HEK293 (cell line): ENCODE measurements at regions not wholly inside any gene's neighbourhood (a gene's known extent, or its start where the extent isn't known, plus 50 kb on each side); places are given as distances from the start of the nearest gene placed in this dataset.

Source experiments
- CTCF ChIA-PET: fragments of 350-600 bp; formaldehyde crosslinking; extraction: SDS; loops from one replicate; lab custom pipeline; 2021; ENCODE audit warnings: antibody characterized with exemption; lab: Yijun Ruan, JAX
- POLR2A ChIA-PET: fragments of 300-600 bp; formaldehyde crosslinking; extraction: SDS; loops from one replicate; lab custom pipeline; 2020; ENCODE audit warnings: antibody characterized with exemption, inconsistent platforms; lab: Yijun Ruan, JAX
- H3K27ac ChIP-seq: fragments of 200-500 bp; sonication (Bioruptor generic); 2 replicates; pipeline ENCODE4 v1.5.1; 2014; ENCODE audit warnings: low read depth, low read length, control low read depth, inconsistent platforms; ENCODE audit errors: extremely low read depth
- H3K36me3 ChIP-seq, 2 experiments: fragments of 200-500 bp in 1 of 2; sonication (Bioruptor generic) in 1 of 2; 1 replicate in 1 of 2; 2 replicates in 1 of 2; pipeline ENCODE4 v1.5.1; 2014 to 2017; ENCODE audit warnings: inconsistent platforms in 2 of 2, low read length in 2 of 2; ENCODE audit not compliant: control insufficient read depth in 2 of 2, insufficient read depth in 1 of 2
- H3K4me1 ChIP-seq: fragments of 200-500 bp; sonication (Bioruptor generic); 2 replicates; pipeline ENCODE4 v1.5.1; 2014; ENCODE audit warnings: mild to moderate bottlenecking, low read length, inconsistent platforms; ENCODE audit not compliant: control insufficient read depth, insufficient read depth
- H3K4me3 ChIP-seq: 2 replicates; pipeline ENCODE4 v1.5.1; 2011; ENCODE audit warnings: low read depth, mild to moderate bottlenecking, control low read depth, low read length, moderate library complexity
- H3K9me3 ChIP-seq: fragments of 200-500 bp; sonication (Bioruptor generic); 2 replicates; pipeline ENCODE4 v1.5.1; 2014; ENCODE audit warnings: low read depth, low read length, inconsistent platforms; ENCODE audit not compliant: control insufficient read depth, insufficient read depth
- BCL11B ChIP-seq: fragments of 450-650 bp; formaldehyde crosslinking; IDR thresholded peaks from 2 replicates; pipeline ENCODE4 v1.5.1; 2016; ENCODE audit warnings: low read depth, missing biosample characterization, missing genetic modification characterization
- GLIS1 ChIP-seq: fragments of 450-650 bp; formaldehyde crosslinking; IDR thresholded peaks from 2 replicates; pipeline ENCODE4 v1.5.1; 2016; ENCODE audit warnings: missing biosample characterization, missing genetic modification characterization
- GLIS2 ChIP-seq: fragments of 450-650 bp; formaldehyde crosslinking; IDR thresholded peaks from 2 replicates; pipeline ENCODE4 v1.5.1; 2016; ENCODE audit warnings: missing biosample characterization, missing genetic modification characterization
- HOXA7 ChIP-seq: sonication (generic); formaldehyde crosslinking; IDR thresholded peaks from 2 replicates; pipeline ENCODE4 v1.8.1; 2022; ENCODE audit warnings: missing genetic modification reagents, borderline replicate concordance
- KLF10 ChIP-seq: fragments of 450-650 bp; IDR thresholded peaks from 2 replicates; pipeline ENCODE4 v1.5.1; 2018; ENCODE audit warnings: missing biosample characterization, mild to moderate bottlenecking, missing genetic modification characterization
- RBAK ChIP-seq: fragments of 450-650 bp; formaldehyde crosslinking; IDR thresholded peaks from 2 replicates; pipeline ENCODE4 v1.5.1; 2016; ENCODE audit warnings: missing biosample characterization, missing genetic modification characterization
- SALL2 ChIP-seq: fragments of 450-650 bp; formaldehyde crosslinking; IDR thresholded peaks from 2 replicates; pipeline ENCODE4 v1.5.0; 2017; ENCODE audit warnings: missing biosample characterization, mild to moderate bottlenecking, missing genetic modification characterization, borderline replicate concordance
- ZBTB20 ChIP-seq: fragments of 450-650 bp; formaldehyde crosslinking; IDR thresholded peaks from 2 replicates; pipeline ENCODE4 v1.5.1; 2016; ENCODE audit warnings: missing biosample characterization, missing genetic modification characterization
- ZBTB21 ChIP-seq: fragments of 450-650 bp; formaldehyde crosslinking; IDR thresholded peaks from 2 replicates; pipeline ENCODE4 v1.5.1; 2017; ENCODE audit warnings: missing biosample characterization, missing genetic modification characterization
- ZBTB49 ChIP-seq: fragments of 450-650 bp; formaldehyde crosslinking; IDR thresholded peaks from 2 replicates; pipeline ENCODE4 v1.5.1; 2016; ENCODE audit warnings: missing biosample characterization, missing genetic modification characterization, low read depth
- ZBTB6 ChIP-seq: fragments of 450-650 bp; formaldehyde crosslinking; IDR thresholded peaks from 2 replicates; pipeline ENCODE4 v1.5.1; 2017; ENCODE audit warnings: missing biosample characterization, missing genetic modification characterization
- ZBTB7A ChIP-seq: fragments of 450-650 bp; formaldehyde crosslinking; IDR thresholded peaks from 2 replicates; pipeline ENCODE4 v1.5.1; 2016; ENCODE audit warnings: low read depth, missing biosample characterization, missing genetic modification characterization
- ZBTB8A ChIP-seq: fragments of 450-650 bp; formaldehyde crosslinking; IDR thresholded peaks from 2 replicates; pipeline ENCODE4 v1.5.1; 2016; ENCODE audit warnings: missing biosample characterization, missing genetic modification characterization
- ZNF121 ChIP-seq: fragments of 450-650 bp; formaldehyde crosslinking; IDR thresholded peaks from 2 replicates; pipeline ENCODE4 v1.5.1; 2016; ENCODE audit warnings: missing biosample characterization, missing genetic modification characterization
- ZNF133 ChIP-seq: fragments of 450-650 bp; formaldehyde crosslinking; IDR thresholded peaks from 2 replicates; pipeline ENCODE4 v1.5.1; 2016; ENCODE audit warnings: missing biosample characterization, missing genetic modification characterization
- ZNF138 ChIP-seq: fragments of 450-650 bp; formaldehyde crosslinking; IDR thresholded peaks from 2 replicates; pipeline ENCODE4 v1.5.1; 2016; ENCODE audit warnings: missing biosample characterization, missing genetic modification characterization, borderline replicate concordance
- ZNF155 ChIP-seq: fragments of 450-650 bp; formaldehyde crosslinking; IDR thresholded peaks from 2 replicates; pipeline ENCODE4 v1.5.1; 2016; ENCODE audit warnings: missing biosample characterization, missing genetic modification characterization
- ZNF239 ChIP-seq: fragments of 450-650 bp; formaldehyde crosslinking; IDR thresholded peaks from 2 replicates; pipeline ENCODE4 v1.5.1; 2016; ENCODE audit warnings: missing biosample characterization, missing genetic modification characterization
- ZNF274 ChIP-seq, 2 experiments: fragments of 200-500 bp in 1 of 2; fragments of 450-650 bp in 1 of 2; sonication (Bioruptor generic) in 1 of 2; formaldehyde crosslinking in 1 of 2; IDR thresholded peaks; 2 replicates each; pipeline versions ENCODE4 v1.5.1 to v1.6.1; 2014 to 2016; ENCODE audit warnings: borderline replicate concordance in 1 of 2, inconsistent platforms in 1 of 2, low read length in 1 of 2, missing biosample characterization in 1 of 2, missing genetic modification characterization in 1 of 2
- ZNF292 ChIP-seq: fragments of 450-650 bp; formaldehyde crosslinking; IDR thresholded peaks from 2 replicates; pipeline ENCODE4 v1.5.1; 2016; ENCODE audit warnings: low read depth, missing biosample characterization, missing genetic modification characterization, borderline replicate concordance
- ZNF311 ChIP-seq: fragments of 450-650 bp; formaldehyde crosslinking; IDR thresholded peaks from 2 replicates; pipeline ENCODE4 v1.5.1; 2017; ENCODE audit warnings: missing biosample characterization, missing genetic modification characterization, borderline replicate concordance
- ZNF398 ChIP-seq: fragments of 450-650 bp; formaldehyde crosslinking; IDR thresholded peaks from 2 replicates; pipeline ENCODE4 v1.5.1; 2017; ENCODE audit warnings: missing biosample characterization, missing genetic modification characterization
- ZNF404 ChIP-seq: fragments of 450-650 bp; formaldehyde crosslinking; IDR thresholded peaks from 2 replicates; pipeline ENCODE4 v1.5.1; 2017; ENCODE audit warnings: missing biosample characterization, missing genetic modification characterization
- ZNF473 ChIP-seq: fragments of 450-650 bp; formaldehyde crosslinking; IDR thresholded peaks from 2 replicates; pipeline ENCODE4 v1.5.1; 2017; ENCODE audit warnings: missing biosample characterization, missing genetic modification characterization
- ZNF513 ChIP-seq: fragments of 450-650 bp; IDR thresholded peaks from 2 replicates; pipeline ENCODE4 v1.5.1; 2018; ENCODE audit warnings: missing biosample characterization, missing genetic modification characterization
- ZNF529 ChIP-seq: fragments of 450-650 bp; formaldehyde crosslinking; IDR thresholded peaks from 2 replicates; pipeline ENCODE4 v1.5.1; 2017; ENCODE audit warnings: missing genetic modification characterization, missing biosample characterization; ENCODE audit not compliant: insufficient replicate concordance
- ZNF548 ChIP-seq: fragments of 450-650 bp; formaldehyde crosslinking; IDR thresholded peaks from 2 replicates; pipeline ENCODE4 v1.5.1; 2016; ENCODE audit warnings: missing biosample characterization, missing genetic modification characterization
- ZNF610 ChIP-seq: fragments of 450-650 bp; formaldehyde crosslinking; IDR thresholded peaks from 2 replicates; pipeline ENCODE4 v1.5.1; 2016; ENCODE audit warnings: missing biosample characterization, missing genetic modification characterization, borderline replicate concordance
- ZNF792 ChIP-seq: fragments of 450-650 bp; formaldehyde crosslinking; IDR thresholded peaks from 2 replicates; pipeline ENCODE4 v1.5.1; 2016; ENCODE audit warnings: missing biosample characterization, missing genetic modification characterization
- ZSCAN23 ChIP-seq: fragments of 450-650 bp; formaldehyde crosslinking; IDR thresholded peaks from 2 replicates; pipeline ENCODE4 v1.5.1; 2016; ENCODE audit warnings: missing biosample characterization, missing genetic modification characterization
- TF ChIP-seq, protein P1 (sequence below): fragments of 450-650 bp; formaldehyde crosslinking; IDR thresholded peaks from 2 replicates; pipeline ENCODE4 v1.5.1; 2016; ENCODE audit warnings: missing biosample characterization, missing genetic modification characterization

DNA sequence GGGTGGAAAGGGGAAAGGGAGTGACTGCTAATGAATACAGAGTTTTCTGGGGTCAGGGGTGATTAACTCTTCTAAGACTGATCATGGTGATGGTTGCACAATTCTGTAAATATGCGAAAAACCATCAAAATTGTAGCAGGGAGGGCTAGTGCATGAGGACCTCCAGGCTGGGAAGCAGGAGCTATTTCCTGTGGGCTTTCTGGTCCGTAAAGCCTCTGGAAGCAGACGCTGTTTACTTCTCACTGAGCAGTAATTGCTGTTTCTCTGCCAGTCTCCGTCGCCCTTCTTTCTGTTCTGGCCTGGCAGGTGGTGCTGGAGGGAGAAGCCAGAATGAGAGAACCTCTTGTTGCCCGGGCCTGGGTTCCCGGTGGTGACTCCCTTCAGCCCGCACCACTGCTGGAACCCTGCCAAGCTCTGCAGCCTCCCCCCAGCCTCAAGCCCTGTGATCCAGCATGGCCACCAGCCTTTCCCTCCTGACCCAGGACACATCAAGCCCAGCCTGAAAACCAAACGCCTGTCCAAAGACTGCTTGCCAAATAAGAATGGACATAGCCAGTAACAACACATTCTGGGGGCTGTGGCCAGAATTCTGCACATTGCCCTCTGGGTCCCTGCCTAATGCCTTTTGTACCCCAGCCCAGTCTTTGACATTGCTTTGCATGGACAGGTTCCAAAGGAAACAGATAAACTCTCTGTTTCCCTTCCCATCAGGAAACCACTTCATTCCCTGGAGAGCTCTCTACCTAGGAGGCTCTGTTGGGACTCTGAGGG lies 201.0 kb upstream of the NAV2 start:
- Histone ChIP-seq H3K27ac (no peak overlapping the region), H3K4me3 (no peak overlapping the region), H3K9me3 (no peaks in the 10 kb centered on the region), H3K36me3 (no peaks in the 10 kb centered on the region), H3K4me1 (no peaks in the 10 kb centered on the region)
- POLR2A ChIA-PET = no interaction called here
- CTCF ChIA-PET = no interaction called here
- TF ChIP-seq ZNF292 = no peak
- TF ChIP-seq ZNF610 (tag by site-specific recombination) = no peak
- no peak for TF ChIP-seq ZNF274 (IDR thresholded peaks at IDR 0.05; ENCODE audit: low read length)
- no peak for TF ChIP-seq ZNF274 (tag by site-specific recombination; IDR thresholded peaks at IDR 0.05; ENCODE audit: borderline replicate concordance)
- no peak for TF ChIP-seq ZNF513 (tag by site-specific recombination)
- no peak for TF ChIP-seq ZNF138 (tag by site-specific recombination)
- TF ChIP-seq ZNF529 (tag by site-specific recombination) = no peak
- TF ChIP-seq ZNF548 (tag by site-specific recombination) = no peak
- TF ChIP-seq ZNF311 (tag by site-specific recombination) = no peak
- peak; percentile 54 for TF ChIP-seq ZNF398 (tag by site-specific recombination)
- no peak for TF ChIP-seq GLIS2
- TF ChIP-seq ZBTB6 (tag by site-specific recombination) = no peak
- TF ChIP-seq ZBTB20 = 0 out of 2 replicates have a peak, but pooled peaks have one; percentile 10
- TF ChIP-seq ZBTB21 (tag by site-specific recombination) = no peak
- no peak for TF ChIP-seq ZNF239
- TF ChIP-seq ZNF473 (tag by site-specific recombination) = no peak
- no peak for TF ChIP-seq BCL11B (tag by site-specific recombination)
- TF ChIP-seq ZNF155 (tag by site-specific recombination) = no peak
- TF ChIP-seq GLIS1 = peak; percentile 32; the same call in 1 of the 2 replicates
- TF ChIP-seq ZBTB49 (tag by site-specific recombination) = no peak
- TF ChIP-seq, protein P1, sequence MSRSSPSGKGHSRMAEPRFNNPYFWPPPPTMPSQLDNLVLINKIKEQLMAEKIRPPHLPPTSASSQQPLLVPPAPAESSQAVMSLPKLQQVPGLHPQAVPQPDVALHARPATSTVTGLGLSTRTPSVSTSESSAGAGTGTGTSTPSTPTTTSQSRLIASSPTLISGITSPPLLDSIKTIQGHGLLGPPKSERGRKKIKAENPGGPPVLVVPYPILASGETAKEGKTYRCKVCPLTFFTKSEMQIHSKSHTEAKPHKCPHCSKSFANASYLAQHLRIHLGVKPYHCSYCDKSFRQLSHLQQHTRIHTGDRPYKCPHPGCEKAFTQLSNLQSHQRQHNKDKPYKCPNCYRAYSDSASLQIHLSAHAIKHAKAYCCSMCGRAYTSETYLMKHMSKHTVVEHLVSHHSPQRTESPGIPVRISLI (tag by site-specific recombination) = no peak
- TF ChIP-seq ZSCAN23 (tag by site-specific recombination) = no peak
- TF ChIP-seq SALL2 = no peak
- TF ChIP-seq ZNF404 (tag by site-specific recombination) = no peak
- TF ChIP-seq HOXA7 (CRISPR knock-in tag) = no peak
- no peak for TF ChIP-seq ZBTB7A (tag by site-specific recombination)
- no peak for TF ChIP-seq ZNF121 (tag by site-specific recombination)
- no peak for TF ChIP-seq KLF10
- TF ChIP-seq ZBTB8A = peak; percentile 57
- TF ChIP-seq ZNF133 (tag by site-specific recombination) = no peak
- no peak for TF ChIP-seq ZNF792 (tag by site-specific recombination)
- TF ChIP-seq RBAK (tag by site-specific recombination) = no peak
